Renal cortical epithelial cell (primary cell): ENCODE measurements at regions not wholly inside any gene's neighbourhood (a gene's known extent, or its start where the extent isn't known, plus 50 kb on each side); places are given as distances from the start of the nearest gene placed in this dataset.

Experiments
- DNase-seq: peaks from one replicate; pipeline ENCODE4 v3.0.0-alpha.2; 2011; ENCODE audit warnings: low read depth

DNA sequence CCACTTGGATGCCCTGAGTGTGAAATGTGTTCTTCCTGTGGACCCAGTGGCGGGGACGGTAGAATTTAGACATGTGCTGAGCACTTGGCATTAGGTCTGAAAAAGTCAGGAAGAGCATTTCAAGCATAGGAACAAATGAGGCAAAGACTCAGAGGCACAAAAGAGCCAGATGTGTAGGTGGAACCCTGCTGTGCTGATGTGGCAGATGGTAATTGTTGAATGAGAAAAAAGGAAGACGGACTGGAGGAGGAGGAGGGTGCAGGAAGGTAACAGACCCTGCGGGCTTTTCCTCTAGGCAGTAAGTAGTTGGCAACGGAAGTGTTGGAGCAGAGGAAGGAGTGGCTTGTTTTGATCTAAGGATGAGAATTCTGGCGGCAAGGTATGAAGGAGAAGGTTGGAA lies 985.8 kb downstream of the TBC1D22A start:
- no peak for DNase-seq

DNA sequence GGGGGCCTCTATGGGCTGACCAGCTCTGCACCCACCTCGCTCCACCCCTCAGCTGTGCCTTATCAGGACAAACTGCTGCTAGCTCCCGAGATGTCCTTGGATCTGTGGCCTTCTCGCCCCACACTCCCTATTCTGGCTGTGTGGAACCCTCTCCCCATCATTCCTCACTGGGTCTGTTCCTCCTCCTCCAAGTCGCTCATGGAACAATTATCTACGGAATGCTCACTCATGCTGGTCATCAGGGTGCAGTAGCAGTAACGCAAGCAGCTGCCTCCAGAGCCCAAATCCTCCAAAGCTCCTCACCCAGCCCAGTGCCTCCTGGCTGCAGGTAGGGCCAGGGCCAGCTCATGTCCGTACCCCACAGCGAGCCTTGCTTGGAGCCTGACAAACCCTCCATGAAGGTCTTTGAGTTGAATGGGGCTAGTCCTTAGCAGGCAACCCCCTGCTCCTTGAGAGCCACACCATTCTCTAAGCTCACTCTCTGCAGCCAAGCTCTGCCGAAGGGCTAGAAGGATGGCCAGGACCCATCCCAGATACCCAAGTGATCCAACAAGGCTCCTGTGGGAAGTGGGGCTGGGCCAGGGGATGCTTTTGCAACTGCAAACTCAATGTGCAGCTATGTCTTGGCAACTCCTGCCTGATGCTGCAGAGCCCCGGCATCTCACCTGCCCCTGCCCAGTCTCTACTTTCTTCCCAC lies 977.8 kb downstream of the TBC1D22A start:
- DNase-seq: no peak

DNA sequence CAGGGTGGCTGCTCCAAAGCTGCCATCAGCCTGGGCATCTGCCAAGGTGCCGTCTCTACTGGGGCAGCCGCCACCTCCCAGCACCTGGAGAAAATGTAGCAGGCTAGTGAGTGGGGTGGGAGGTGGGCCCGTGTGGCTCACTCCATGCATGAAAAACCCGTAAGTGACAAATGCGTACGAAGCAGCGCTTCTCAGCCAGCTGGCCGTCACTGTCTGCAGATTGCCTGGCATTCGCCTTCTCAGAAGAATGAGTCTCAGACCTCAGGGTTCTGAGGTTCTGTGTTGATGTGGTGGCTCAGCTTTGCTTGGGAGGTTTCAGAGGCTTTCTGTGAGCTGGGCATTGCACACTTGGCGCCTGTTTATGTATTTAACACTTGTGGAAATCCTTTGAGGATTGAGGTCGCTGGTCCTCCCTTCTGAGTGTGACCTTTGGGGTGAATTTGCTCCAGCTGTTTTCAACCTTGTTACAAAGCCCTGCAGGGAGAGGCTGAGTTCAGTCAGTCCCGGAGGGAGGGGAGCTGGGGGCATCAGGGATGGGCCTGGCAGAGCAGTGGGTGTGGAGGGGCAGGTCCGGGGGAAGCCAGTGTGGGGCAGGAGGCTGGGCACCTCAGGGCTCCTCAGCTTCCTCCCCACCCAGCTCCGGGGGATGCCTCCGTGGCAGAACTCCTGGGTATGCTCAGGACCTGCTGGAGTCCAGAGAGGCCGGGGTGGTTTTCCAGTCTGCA lies 977.0 kb downstream of the TBC1D22A start:
- DNase-seq: no peak

DNA sequence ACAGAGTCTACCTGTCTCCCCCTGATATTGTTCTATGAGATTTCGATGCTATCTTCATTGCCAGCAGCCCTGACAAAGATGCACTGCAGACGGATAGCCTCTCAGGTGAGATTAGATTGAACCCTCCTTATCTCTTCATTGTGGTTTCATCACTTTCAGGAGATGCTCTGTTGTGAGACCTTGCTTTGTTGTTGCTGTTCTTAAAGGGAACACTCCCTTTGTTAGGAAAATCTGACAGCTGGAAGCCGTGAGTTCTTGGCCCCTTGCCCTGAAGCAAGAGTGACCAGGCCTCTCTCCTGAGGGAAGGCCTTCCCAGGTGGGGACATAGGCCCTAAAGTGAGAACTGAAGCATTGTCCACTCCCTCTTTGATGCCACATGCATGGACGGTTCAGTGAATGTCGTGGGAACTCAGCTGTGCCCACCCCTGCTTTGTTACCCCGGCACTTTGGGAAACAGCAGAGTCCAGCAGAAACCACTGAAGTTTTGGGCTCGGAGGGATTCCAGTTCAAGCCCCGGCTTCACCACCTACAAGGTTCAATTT lies 976.1 kb downstream of the TBC1D22A start:
- no peak for DNase-seq

DNA sequence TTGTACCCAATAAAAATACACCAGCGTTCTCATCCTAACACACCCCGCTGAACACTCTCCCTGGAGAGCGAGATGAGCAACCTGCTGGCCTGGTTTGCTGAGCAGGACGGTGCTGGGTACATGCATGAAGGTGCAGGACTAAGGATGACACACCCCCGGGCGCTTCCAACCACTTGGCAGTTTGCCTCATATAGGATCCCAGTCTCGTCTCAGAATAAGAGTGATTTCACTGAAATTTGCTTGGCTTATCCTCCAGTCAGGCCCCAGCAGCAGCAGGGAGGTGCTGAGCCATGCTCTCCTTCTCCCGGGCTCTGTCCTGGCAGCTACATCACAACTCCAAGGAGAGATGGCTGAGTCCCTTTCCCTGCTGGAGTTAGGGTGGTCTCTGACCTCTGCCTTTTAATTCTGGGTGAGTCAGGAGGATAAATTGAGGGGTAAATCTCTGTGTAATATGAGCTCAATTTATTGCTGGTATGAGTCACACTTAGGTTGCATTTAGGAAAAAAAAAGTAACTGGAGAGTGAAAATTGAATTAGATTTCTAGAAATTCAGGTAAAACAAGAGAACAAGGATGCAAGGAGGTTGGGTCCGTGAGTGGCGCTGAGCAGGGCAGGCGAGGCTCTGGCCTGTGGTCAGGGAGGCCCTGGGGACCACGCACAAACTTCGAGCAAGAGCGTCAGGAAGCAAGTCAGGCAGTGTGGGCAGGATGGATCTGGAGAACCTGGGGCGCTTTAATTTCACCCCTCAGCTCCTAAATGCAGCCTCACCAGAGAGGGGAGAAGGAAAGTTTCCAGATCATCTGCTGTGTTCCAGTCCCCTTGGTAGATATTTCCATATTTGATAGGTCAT lies 974.0 kb downstream of the TBC1D22A start:
- no peak for DNase-seq

DNA sequence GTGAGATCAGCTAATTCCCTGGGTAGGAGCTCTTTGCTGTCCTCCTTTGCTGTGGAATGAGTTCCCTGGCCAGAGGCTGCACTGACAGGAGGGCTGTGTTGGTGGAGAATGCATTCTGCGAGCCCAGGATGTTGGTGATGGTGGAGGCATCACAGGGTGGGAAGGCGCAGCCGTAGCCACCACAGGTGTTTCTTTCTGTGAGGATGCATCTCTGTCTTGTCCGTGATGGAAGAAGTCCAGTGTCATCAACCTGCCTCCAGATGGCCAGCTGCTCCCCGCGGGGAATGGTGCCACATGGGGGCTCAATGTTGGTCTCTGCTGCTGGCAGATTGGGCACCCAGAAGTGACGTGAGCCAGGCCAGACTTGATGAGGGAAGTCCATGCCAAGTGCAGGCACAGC lies 972.1 kb downstream of the TBC1D22A start:
- no peak for DNase-seq

DNA sequence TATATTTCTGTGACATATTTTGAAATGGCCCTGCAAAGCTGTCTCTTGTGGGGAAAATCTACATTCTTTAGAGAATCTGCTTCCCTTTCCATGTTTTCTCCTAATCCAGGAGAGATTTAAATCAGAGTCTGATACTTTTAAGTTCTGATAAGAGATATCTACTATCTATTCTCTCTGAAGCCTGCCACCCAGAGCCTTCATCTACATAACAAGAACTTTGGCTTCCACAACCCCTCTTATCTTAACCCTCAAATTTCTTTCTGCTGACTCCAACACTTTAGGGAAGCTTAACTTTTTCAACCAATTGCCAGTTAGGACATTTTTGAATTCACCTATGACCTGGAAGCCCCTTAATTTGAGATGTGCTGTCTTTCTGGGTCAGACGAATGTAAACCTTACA lies 965.2 kb downstream of the TBC1D22A start:
- no peak for DNase-seq

DNA sequence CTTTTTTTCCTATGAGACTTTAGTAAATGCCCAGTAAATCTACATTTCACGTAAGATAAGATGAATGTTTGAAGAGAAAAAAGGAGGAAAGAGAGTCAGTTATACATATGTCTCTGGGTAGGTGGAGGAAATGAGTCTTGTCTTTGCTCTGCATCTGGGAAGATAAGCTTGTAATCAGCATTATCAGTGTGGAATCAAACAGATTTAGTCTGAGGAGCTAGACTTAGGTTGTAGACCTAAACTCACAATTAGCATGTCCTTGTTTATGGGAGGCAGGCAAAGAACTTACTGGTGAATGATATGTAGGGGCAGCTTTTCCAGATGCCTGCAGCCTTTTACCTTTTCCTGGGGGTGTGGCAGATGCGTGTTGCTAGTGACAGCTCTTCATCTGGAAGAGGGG lies 962.3 kb downstream of the TBC1D22A start:
- DNase-seq: no peak

DNA sequence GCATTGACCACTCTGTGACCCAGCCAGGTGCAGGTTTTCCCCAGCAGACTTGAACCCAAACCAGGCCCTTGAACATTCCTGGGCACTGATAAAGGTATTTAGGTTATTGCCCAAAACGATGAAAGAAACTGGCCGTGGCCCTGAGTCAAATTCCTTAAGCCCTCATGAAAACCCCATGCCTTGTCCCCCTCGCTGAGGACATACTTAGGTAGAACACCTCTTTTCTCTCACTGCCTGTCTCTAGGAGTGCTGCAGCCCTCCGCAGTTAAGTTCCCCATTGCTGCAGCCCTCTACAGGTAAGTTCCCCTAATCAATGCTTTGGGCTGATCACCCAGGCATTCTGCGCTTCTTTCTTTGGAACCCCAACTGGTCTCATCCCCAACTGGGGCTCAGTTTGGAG lies 961.6 kb downstream of the TBC1D22A start:
- DNase-seq: no peak

DNA sequence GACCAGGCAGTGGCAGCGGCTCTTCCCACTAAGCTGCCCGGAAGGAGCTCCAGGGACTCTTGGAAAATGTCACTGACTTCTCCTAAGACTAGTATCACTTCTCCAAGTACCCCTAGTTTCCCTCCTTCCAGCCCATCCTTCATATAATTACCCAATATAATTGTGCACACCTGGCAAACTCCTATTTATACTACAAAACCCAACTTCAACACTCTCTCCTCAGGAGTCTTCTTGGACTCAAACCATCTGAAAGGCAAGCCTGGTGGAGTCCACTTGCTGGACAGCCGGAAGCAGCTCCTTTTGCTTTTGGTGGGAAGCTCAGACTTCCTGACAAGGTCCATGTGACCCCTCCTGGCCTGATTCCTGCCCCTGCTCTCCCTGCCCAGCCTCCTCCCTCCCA lies 955.9 kb downstream of the TBC1D22A start:
- DNase-seq: no peak

DNA sequence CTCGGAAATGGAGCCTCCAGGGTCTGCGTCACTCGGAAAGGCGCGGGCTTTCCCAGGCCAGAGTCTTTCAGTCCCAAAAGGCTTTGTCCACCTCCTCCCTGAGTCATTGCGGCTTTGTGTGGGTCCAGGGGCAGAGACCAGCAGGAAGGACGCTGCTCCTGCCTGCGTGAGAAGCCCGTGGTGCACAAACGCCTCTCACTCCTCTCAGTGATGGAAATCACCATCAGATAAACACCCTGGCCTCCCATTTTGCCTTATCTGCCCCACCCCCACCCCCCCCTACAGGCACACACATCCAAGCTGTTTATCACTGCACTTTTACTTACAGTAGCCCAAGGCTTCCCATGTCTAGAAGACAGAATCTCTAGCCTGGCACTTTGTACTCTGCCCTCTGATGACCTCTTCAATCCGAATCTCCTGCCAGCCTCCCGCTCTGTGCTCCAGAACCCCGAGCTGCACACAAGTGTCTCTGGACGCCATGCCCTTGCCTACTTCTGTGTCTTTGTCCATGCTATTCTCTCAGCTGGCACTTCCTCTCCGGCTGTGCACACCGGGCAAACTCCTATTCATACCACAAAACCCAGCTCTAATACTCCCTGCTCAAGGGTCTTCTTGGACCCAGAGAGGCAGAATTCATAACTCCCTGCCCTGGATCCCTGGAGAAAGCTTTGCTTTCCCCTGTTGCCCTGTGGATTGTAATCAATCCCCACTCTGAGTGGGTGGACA lies 954.6 kb downstream of the TBC1D22A start:
- no peak for DNase-seq

DNA sequence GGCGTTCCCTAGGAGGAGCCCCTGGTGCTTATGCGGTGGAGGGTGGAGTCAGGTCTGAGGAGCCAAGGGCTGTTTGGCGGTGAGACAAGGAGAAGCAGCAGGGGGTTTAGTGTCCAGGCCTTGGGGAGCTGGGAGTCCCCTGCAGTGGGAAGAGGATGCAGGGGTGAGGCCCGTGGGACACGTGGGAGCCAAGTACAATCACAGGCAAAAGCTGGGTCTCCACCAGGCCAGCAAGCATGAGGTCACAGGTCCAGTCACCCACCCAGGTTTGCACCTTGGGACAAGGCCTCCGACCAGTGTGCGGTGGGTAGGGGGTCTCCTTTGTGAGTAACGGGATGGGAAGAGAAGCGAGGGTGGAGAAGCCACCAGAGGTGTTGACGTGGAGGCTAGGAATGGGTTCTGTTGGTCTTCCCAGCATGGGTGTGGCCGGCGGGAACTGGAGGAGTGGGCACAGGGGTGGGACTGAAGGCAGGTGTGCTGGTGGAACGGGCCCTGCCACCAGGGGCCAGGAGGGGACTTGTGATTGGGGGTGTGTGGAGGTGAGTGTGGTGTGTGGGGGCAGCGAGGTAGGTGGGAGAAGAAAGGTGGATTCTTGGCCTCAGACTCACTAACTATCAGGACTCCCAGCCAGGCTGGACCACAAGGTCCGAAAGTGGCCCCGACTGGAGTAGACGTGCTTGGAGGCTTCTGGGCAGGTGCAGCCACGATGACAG lies 953.6 kb downstream of the TBC1D22A start:
- no peak for DNase-seq

DNA sequence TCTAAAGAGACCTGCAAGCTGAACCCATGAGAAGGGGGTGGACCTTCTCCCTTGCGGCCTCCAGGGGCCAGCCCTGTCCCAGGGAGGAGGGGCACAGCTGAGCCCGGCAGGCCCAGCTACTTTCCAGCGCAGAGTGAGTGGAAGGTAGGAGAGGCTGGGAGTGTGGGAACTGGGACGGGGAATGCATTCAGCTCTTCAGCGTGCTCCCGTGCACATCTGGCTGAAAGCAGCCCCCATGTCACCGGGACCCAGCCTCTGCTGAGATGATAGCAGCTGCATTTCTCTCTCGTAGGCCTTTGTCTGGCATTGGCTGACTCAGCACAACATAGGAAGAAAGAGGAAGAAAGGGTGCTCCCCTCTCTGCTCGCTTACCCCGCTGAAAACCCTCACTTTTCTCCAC lies 951.5 kb downstream of the TBC1D22A start:
- no peak for DNase-seq

DNA sequence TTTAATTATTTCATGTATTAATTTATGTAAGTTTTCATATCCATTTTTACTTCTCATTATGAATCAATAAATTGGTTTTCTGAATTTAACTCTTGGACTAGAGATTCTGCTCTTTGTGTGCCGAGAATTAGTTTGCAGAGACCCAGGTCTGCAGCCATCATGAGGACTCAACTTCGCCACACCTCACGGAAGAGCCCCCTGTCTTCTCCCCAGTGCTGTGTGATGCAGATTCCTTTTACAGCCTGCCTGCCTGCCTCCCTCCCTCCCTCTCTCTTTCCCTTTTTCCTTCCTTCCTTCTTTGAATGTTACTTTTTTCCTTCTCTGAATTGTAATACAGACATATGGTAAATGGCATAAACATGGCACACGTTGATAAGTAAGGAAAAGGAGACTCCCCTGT lies 947.7 kb downstream of the TBC1D22A start:
- no peak for DNase-seq

DNA sequence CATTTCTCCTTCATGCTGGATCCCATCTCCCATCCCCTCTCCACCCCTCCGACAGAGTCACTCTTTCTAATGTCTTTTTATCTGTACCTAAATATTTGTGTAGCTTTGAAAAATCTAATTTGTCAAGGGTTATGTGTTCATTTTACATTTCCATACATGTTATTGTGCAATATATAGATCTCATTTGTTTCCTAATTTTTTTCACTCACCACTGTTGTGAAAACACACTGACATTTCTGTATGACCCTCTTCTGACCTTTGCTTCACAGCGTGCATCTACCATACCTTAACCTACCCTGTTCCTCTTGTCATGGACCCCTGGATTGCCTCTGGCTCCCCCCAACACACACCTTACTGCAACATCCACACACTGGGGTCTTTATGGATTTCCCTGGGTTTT lies 942.9 kb downstream of the TBC1D22A start:
- DNase-seq: no peak

DNA sequence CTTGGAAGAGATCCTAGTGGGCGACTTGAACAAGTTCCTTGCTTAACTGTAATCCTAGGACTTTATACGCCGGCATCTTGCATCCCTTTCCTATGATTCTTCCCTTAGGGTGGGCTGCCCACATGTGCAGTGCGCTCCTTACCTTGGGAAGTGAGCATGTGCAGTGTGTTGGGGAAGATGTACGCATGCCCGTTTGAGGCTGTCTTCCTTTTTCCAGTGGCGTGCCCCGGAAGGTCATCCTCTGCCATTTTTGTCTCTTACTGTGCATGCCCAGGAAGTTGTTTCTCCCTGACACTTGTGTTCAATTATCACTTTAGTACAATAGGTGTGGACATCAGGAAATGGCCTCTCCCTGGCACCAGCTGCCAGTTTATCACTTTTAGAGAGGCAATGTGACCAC lies 936.5 kb downstream of the TBC1D22A start:
- DNase-seq: no peak

DNA sequence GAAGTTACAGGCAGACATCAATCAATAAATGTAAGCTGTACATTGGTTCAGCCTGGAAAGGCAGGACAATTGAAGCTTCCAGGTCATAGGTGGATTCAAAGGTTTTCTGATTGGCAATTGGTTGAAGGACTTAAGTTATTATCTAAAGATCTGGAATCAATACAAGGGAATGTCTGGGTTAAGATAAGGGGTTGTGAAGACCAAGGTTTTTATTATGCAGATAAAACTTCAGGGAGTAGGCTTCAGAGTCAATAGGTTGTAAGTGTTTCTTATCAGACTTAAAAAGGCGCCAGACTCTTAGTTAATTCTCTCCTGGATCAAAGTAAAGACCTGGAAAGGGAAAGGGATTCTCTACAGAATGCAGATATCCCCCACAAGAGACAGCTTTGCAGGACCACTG lies 935.4 kb downstream of the TBC1D22A start:
- no peak for DNase-seq

DNA sequence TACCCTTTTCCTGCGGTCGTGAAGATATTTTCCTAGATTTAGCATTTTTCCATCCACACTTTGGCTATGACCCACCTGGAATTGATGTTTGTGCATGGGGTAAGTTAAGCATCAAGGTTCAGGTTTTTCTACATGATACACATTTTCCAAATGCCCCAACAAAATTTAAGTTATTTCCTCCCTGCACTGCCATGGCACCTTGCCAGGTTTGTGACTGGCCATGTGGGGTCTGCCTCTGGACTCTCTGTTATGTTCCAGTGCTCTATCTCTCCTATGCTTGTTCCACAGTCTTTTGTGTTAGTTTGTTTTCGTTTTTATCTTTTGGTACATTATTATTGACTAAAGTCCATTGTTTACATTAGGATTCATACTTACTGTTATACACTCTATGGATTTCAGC lies 934.3 kb downstream of the TBC1D22A start:
- DNase-seq: no peak

DNA sequence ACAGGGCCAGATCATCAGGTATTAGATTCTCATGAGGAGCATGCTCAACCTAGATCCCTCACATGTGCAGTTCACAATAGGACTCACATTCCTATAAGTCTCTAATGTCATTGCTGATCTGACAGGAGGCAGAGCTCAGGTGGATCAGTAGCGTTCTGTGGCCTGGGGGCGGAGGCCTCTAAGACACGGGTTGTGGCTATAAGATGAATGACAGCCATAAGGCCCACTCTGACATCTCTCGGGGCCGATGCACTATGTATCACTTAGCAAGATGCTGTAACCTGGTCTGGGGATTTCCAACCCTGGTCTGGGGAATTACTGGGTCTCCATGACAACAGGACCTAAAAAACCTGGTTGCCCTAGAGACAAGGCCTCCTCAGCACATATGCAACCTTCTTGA lies 932.7 kb downstream of the TBC1D22A start:
- no peak for DNase-seq

DNA sequence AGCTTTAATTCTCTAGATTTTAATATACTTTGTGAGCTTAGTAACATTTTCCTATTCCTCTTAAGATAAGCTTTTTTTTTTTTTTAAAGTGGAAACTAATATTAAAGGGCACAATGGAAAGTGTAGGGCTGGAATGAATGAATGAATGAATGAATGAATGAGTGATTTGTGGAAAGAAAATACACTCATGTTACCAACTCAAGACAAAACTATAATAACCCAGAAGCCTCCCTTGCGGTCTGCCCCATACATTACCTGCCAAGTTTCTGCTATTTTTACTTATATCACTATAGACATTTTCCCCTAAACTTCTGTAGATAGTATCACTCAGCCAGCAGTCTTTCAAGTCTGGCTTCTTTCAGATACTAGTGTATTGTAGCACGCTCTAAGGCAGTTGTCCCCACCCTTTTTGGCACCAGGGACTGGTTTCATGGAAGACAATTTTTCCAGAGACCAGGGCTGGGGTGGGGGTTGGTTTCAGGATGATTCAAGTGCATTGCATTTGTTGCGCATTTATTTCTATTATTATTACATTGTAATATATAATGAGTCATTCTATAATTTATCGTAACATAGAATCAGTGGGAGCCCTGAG lies 932.2 kb downstream of the TBC1D22A start:
- DNase-seq: no peak

DNA sequence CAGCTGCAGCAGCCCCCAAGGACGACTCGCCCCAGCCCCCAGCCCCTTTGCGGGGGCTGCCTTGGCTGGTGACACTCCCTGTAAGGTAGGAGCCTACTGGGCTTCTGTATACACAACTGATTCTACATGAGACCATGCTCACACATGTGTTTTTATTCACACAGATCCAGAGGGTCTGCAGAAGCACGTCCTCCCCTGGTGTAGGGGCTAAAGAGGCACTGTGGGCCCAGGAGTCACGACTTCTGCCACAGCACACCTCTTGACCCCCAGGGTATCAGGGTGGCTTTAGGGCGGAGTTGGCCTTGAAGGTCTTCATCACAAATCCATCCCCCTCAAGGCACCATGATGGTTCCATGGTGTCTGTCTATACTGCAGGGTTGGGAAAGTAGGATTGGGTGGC lies 931.2 kb downstream of the TBC1D22A start:
- DNase-seq: no peak
